SK-N-SH treated with all-trans-retinoic acid at 6 μM for 48 hours (cell line): ENCODE measurements at regions not wholly inside any gene's neighbourhood (a gene's known extent, or its start where the extent isn't known, plus 50 kb on each side); places are given as distances from the start of the nearest gene placed in this dataset.

Source experiments
- ATAC-seq: fragments of 200-7000 bp; cut with Tn5 transposase; 3 replicates; pipeline ENCODE4 v1.9.1; 2020; ENCODE audit warnings: mild to moderate bottlenecking, moderate library complexity
- ARNTL ChIP-seq: fragments of 450-650 bp; formaldehyde crosslinking; IDR thresholded peaks from 2 replicates; pipeline ENCODE4 v1.5.0; 2020; ENCODE audit warnings: low read depth, mild to moderate bottlenecking, moderate library complexity, borderline replicate concordance
- BACH2 ChIP-seq: fragments of 250-450 bp; sonication (Bioruptor Pico); IDR thresholded peaks from 2 replicates; pipeline ENCODE4 v1.9.0; 2021; ENCODE audit warnings: mild to moderate bottlenecking, borderline replicate concordance
- CSDC2 ChIP-seq: fragments of 250-450 bp; sonication (Bioruptor Pico); IDR thresholded peaks from 2 replicates; pipeline ENCODE4 v1.5.0; 2020; ENCODE audit warnings: mild to moderate bottlenecking, moderate library complexity
- GLIS3 ChIP-seq: fragments of 250-450 bp; sonication (Bioruptor Pico); IDR thresholded peaks from 2 replicates; pipeline ENCODE4 v1.5.0; 2020; ENCODE audit warnings: mild to moderate bottlenecking, moderate library complexity
- ISL1 ChIP-seq: fragments of 250-450 bp; sonication (Bioruptor Pico); IDR thresholded peaks from 2 replicates; pipeline ENCODE4 v2.1.2; 2022; ENCODE audit warnings: mild to moderate bottlenecking, moderate library complexity
- PPARA ChIP-seq: fragments of 250-450 bp; sonication (Bioruptor Pico); IDR thresholded peaks from 2 replicates; pipeline ENCODE4 v1.5.0; 2020; ENCODE audit warnings: mild to moderate bottlenecking, borderline replicate concordance
- TOX ChIP-seq: fragments of 250-450 bp; sonication (Bioruptor Pico); IDR thresholded peaks from 2 replicates; pipeline ENCODE4 v1.8.0; 2021; ENCODE audit warnings: mild to moderate bottlenecking, moderate library complexity, borderline replicate concordance
- ZC3H10 ChIP-seq: fragments of 250-450 bp; sonication (Bioruptor Pico); IDR thresholded peaks from 2 replicates; pipeline ENCODE4 v1.5.1; 2021; ENCODE audit warnings: mild to moderate bottlenecking, moderate library complexity
- ZFP3 ChIP-seq: fragments of 250-450 bp; sonication (Bioruptor Pico); IDR thresholded peaks from 2 replicates; pipeline ENCODE4 v1.5.0; 2020; ENCODE audit warnings: mild to moderate bottlenecking, moderate library complexity
- ZNF565 ChIP-seq: fragments of 450-650 bp; formaldehyde crosslinking; conservative IDR thresholded peaks from 2 replicates; pipeline ENCODE4 v1.5.0; 2020; ENCODE audit warnings: low read depth, mild to moderate bottlenecking, moderate library complexity
- ZNF70 ChIP-seq: fragments of 450-650 bp; formaldehyde crosslinking; IDR thresholded peaks from 2 replicates; pipeline ENCODE4 v1.5.0; 2020; ENCODE audit warnings: mild to moderate bottlenecking, moderate library complexity
- ZNF8 ChIP-seq: fragments of 450-650 bp; formaldehyde crosslinking; IDR thresholded peaks from 2 replicates; pipeline ENCODE4 v1.5.0; 2020; ENCODE audit warnings: mild to moderate bottlenecking, moderate library complexity
- TF ChIP-seq, protein P1 (sequence below): fragments of 250-450 bp; sonication (Bioruptor Pico); IDR thresholded peaks from 2 replicates; pipeline ENCODE4 v1.8.0; 2020; ENCODE audit warnings: mild to moderate bottlenecking, moderate library complexity, borderline replicate concordance
- TF ChIP-seq, protein P2 (sequence below): fragments of 250-450 bp; sonication (Bioruptor Pico); IDR thresholded peaks from 2 replicates; pipeline ENCODE4 v1.8.0; 2021; ENCODE audit warnings: low read depth, mild to moderate bottlenecking, moderate library complexity, borderline replicate concordance
- TF ChIP-seq, protein P3 (sequence below): fragments of 250-450 bp; sonication (Bioruptor Pico); IDR thresholded peaks from 2 replicates; pipeline ENCODE4 v1.5.1; 2020; ENCODE audit warnings: low read depth, mild to moderate bottlenecking, moderate library complexity
- TF ChIP-seq, protein P4 (sequence below): fragments of 250-450 bp; sonication (Bioruptor Pico); IDR thresholded peaks from 2 replicates; pipeline ENCODE4 v1.5.0; 2020; ENCODE audit warnings: mild to moderate bottlenecking, moderate library complexity

DNA sequence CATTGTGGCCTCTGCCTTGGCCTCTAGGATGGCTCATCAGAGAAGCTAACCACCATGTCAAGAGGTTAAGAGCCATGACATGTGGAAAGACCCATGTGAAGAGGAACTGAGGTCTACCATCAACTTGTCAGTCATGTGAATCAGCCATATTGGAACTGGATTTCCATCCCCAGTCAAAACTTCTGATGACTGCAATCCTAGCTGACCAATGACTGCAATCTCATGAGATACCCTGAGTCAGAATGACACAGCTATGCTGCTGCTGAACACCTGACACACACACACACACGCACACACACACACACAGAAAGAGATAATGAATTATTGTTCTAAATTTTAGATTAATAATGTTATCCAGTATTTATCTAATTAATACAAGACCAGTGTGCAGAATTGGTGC, 337.5 kb upstream of the LMCD1 start (continued):
- TF ChIP-seq, protein P1, sequence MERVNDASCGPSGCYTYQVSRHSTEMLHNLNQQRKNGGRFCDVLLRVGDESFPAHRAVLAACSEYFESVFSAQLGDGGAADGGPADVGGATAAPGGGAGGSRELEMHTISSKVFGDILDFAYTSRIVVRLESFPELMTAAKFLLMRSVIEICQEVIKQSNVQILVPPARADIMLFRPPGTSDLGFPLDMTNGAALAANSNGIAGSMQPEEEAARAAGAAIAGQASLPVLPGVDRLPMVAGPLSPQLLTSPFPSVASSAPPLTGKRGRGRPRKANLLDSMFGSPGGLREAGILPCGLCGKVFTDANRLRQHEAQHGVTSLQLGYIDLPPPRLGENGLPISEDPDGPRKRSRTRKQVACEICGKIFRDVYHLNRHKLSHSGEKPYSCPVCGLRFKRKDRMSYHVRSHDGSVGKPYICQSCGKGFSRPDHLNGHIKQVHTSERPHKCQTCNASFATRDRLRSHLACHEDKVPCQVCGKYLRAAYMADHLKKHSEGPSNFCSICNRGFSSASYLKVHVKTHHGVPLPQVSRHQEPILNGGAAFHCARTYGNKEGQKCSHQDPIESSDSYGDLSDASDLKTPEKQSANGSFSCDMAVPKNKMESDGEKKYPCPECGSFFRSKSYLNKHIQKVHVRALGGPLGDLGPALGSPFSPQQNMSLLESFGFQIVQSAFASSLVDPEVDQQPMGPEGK = no peak
- TF ChIP-seq ZNF8 (CRISPR knock-in tag) = no peak
- TF ChIP-seq, all 23 proteins: peak for 0

DNA sequence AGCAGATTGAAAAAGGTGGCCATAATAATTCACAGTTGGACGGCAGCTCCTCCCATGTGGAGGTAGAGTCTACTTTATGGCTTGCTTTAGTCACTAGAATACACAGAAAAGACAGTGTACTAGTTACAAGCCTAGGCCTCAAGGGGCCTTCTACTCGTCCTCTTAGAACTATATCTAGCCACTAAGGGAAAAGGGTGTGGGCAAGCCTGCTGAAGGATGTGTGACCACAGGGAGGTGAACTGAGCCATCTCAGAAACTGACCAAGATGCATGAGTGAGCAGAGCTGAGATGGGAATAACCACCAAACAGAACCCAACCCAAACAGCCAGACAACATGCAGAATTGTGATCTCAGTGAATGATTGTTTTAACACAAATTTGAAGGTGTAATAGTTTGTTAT, 335.6 kb upstream of the LMCD1 start:
- TF ChIP-seq, protein P1 = no peak
- TF ChIP-seq TOX (CRISPR knock-in tag) (no peak), BACH2 (CRISPR knock-in tag) (no peak), ISL1 (CRISPR knock-in tag) (no peak)
- TF ChIP-seq, protein P2, sequence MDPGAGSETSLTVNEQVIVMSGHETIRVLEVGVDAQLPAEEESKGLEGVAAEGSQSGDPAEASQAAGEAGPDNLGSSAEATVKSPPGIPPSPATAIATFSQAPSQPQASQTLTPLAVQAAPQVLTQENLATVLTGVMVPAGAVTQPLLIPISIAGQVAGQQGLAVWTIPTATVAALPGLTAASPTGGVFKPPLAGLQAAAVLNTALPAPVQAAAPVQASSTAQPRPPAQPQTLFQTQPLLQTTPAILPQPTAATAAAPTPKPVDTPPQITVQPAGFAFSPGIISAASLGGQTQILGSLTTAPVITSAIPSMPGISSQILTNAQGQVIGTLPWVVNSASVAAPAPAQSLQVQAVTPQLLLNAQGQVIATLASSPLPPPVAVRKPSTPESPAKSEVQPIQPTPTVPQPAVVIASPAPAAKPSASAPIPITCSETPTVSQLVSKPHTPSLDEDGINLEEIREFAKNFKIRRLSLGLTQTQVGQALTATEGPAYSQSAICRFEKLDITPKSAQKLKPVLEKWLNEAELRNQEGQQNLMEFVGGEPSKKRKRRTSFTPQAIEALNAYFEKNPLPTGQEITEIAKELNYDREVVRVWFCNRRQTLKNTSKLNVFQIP (CRISPR knock-in tag) = no peak

DNA sequence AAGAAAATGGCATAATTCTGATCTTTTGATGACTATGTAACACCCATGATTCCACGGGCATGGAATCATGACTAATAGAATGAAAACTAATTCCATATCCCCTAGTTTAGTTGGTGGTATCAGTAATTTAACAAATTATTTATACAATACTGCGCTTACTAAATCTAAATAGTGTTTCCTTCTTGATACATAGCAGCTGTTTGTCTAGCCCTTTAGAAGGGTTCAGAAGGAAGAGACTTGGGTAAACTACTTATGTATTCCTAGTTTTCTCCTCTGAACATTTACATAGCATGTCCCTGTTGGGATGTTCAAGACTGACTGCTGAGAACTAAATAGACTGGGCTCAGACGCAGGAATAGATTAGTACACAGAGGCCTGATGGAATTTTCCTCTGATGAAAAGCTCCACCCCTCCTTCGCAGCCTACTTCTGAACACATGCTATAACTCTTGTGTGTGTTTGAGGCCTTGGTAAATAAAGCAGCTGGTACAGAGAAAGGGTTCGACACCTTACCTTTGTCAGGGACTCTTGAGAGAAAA, 330.6 kb upstream of the LMCD1 start:
- TF ChIP-seq, protein P3, sequence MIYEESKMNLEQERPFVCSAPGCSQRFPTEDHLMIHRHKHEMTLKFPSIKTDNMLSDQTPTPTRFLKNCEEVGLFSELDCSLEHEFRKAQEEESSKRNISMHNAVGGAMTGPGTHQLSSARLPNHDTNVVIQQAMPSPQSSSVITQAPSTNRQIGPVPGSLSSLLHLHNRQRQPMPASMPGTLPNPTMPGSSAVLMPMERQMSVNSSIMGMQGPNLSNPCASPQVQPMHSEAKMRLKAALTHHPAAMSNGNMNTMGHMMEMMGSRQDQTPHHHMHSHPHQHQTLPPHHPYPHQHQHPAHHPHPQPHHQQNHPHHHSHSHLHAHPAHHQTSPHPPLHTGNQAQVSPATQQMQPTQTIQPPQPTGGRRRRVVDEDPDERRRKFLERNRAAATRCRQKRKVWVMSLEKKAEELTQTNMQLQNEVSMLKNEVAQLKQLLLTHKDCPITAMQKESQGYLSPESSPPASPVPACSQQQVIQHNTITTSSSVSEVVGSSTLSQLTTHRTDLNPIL (CRISPR knock-in tag) = no peak
- ATAC-seq = no peak

More for the DNA sequence above, 335.6 kb upstream of the LMCD1 start:
- ATAC-seq = no peak

DNA sequence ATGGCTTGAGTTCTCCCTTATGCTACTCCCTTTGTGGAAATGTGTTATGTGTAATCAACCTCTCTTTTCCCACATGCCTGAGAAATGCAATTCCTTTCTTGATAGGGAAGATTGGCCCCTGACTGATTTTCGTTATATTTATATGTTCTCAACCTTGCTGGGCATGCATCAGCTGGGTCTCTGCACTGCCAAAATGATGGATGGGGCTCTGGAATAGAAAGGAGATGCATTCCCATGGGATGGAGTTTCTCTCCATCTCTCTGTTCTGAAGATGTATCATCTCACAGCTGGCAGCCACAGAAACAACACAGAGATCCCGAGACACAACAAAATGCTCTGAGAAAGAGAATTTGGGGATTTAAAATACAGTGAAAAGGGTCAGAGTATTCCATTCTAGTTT, 327.7 kb upstream of the LMCD1 start:
- TF ChIP-seq BACH2 (CRISPR knock-in tag) (no peak), ZFP3 (CRISPR knock-in tag) (no peak), ZNF70 (CRISPR knock-in tag) (no peak), ISL1 (CRISPR knock-in tag) (no peak), CSDC2 (no peak), ZNF565 (CRISPR knock-in tag) (no peak), ZNF8 (CRISPR knock-in tag) (no peak), PPARA (CRISPR knock-in tag) (no peak), GLIS3 (no peak), TOX (CRISPR knock-in tag) (no peak), ARNTL (CRISPR knock-in tag) (no peak), ZC3H10 (CRISPR knock-in tag) (no peak)
- TF ChIP-seq, protein P2 (CRISPR knock-in tag) = no peak
- TF ChIP-seq, protein P4, sequence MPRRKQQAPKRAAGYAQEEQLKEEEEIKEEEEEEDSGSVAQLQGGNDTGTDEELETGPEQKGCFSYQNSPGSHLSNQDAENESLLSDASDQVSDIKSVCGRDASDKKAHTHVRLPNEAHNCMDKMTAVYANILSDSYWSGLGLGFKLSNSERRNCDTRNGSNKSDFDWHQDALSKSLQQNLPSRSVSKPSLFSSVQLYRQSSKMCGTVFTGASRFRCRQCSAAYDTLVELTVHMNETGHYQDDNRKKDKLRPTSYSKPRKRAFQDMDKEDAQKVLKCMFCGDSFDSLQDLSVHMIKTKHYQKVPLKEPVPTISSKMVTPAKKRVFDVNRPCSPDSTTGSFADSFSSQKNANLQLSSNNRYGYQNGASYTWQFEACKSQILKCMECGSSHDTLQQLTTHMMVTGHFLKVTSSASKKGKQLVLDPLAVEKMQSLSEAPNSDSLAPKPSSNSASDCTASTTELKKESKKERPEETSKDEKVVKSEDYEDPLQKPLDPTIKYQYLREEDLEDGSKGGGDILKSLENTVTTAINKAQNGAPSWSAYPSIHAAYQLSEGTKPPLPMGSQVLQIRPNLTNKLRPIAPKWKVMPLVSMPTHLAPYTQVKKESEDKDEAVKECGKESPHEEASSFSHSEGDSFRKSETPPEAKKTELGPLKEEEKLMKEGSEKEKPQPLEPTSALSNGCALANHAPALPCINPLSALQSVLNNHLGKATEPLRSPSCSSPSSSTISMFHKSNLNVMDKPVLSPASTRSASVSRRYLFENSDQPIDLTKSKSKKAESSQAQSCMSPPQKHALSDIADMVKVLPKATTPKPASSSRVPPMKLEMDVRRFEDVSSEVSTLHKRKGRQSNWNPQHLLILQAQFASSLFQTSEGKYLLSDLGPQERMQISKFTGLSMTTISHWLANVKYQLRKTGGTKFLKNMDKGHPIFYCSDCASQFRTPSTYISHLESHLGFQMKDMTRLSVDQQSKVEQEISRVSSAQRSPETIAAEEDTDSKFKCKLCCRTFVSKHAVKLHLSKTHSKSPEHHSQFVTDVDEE (CRISPR knock-in tag) = no peak
- TF ChIP-seq, protein P1 = no peak
- TF ChIP-seq, all 23 proteins: peak for 0
- no peak for ATAC-seq
